CD4-positive, alpha-beta T cell treated with Interleukin-17A for 4 hours (primary cell): ENCODE measurements at regions not wholly inside any gene's neighbourhood (a gene's known extent, or its start where the extent isn't known, plus 50 kb on each side); places are given as distances from the start of the nearest gene placed in this dataset.

Source experiments
- DNase-seq: peaks from one replicate; pipeline ENCODE4 v3.0.0-alpha.2; 2020; ENCODE audit warnings: mixed read lengths

DNA sequence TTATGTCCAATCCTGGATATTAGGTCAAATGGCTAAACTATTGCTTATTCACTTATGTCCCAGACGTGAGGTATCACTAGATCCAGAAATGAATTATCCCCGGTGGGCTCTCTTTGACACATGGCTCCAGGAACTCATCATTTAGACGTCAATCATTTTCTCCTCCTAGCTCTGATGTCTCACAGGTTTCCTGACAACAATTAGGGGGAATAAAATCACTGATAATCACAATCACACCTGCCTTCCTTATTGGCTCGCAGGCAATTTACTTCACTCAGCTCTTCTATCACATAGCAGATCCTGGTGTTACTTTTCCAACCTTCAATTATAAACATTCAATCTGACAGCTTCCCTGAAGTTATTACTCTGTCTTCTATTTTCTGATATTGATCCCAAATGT is 634.0 kb upstream of the TENM4 start:
- no peak for DNase-seq

DNA sequence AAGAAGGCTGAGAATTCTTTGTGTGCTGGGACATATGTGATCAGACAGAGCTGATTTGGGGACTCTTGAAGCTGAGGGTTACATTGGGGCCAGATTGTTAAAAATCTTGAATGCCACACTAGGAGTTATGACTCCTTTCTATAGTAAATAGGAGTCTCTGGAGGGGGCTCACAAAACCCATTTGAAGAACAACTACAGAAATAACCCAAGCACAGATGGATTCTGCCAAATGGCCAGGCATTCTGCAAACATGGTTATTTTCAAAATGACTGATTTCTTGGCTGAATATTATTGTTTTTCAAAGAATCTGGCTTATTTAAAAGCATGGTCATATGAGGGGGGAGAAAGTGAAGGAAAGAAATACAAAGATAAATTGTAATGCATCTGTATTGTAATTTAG is 625.5 kb upstream of the TENM4 start:
- no peak for DNase-seq

DNA sequence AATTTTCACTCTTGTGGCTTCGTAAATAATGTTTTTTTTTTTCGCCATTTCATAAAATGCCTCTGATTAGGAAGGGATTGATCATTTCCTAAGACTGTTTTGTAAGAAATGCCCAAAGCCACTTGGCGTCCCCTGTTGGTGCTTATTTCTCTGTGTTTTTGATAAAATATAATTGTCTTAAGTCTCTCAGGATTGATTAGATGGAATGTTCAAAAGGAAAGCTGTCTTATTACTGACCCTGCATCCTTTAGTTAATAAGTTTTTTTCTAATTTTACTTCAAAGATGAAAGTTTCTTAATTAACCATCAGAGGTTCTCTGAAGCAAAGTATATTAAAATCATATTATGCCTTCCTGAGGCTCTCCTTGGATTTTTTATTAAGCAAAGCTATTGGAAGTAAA is 624.3 kb upstream of the TENM4 start:
- DNase-seq, result no peak

DNA sequence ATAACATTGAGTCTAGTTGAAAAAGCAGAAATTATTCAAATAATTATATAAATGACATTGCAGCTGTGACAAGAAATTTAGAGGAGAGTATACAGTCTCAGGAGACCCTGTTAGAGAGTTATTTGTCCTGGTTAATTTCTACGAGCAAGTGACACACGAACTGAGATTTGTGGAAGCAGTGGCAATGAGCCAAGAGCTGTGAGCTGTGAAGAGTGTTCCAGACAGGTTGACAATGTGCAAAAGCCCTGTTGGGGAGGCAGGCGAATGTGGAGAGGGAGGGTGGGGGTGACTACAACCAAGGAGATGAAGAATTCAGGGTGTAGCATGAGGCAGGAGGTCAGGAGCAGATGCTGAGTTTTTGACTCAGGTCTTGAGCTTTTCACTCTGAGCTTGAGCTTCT is 620.2 kb upstream of the TENM4 start:
- DNase-seq, result no peak

DNA sequence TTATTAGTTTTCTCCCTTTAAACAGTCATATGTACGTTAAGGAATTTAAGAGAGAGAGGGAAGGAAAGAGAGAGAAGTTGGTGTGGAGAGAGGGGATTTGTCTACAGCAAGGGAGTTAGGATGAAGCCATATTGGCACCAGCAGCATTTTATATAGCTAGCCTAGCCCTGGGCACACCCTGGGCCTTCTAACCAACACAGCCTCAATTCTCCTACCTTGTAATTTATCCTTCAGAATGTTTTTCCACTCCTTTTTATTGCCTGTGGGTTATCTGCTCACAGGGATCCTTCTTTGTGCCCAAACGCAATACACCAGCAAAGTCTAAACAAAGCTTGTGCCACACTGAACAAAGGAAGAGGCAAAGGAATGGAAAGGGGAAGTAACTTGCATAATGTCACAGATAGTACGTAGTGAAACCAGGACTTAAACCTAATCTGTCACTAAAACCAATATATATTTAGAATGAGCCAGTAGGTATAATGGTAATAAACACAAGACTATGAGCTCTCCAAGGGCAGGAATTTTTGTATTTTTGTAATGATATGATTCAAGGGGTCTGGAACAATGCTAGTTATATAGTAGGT is 613.8 kb upstream of the TENM4 start:
- DNase-seq, result no peak

DNA sequence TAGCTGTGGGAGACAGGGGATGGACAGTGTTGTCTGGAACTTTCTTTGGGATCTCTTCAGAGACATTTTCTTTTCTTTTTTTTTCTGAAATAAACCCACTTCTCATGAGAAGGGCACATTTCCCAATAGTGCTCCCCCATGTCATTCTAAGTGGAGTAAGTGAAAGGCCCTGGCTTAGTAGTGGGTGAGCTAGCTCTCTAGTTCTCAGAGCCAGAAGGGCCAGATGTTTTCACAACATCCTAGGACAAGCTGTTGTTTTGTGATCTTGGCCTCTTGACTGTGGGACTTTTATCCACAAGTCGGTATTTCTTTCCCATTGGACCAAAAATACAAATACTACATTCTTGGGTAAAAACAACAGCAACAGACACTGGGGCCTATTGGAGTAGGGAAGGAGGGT is 607.7 kb upstream of the TENM4 start:
- no peak for DNase-seq

DNA sequence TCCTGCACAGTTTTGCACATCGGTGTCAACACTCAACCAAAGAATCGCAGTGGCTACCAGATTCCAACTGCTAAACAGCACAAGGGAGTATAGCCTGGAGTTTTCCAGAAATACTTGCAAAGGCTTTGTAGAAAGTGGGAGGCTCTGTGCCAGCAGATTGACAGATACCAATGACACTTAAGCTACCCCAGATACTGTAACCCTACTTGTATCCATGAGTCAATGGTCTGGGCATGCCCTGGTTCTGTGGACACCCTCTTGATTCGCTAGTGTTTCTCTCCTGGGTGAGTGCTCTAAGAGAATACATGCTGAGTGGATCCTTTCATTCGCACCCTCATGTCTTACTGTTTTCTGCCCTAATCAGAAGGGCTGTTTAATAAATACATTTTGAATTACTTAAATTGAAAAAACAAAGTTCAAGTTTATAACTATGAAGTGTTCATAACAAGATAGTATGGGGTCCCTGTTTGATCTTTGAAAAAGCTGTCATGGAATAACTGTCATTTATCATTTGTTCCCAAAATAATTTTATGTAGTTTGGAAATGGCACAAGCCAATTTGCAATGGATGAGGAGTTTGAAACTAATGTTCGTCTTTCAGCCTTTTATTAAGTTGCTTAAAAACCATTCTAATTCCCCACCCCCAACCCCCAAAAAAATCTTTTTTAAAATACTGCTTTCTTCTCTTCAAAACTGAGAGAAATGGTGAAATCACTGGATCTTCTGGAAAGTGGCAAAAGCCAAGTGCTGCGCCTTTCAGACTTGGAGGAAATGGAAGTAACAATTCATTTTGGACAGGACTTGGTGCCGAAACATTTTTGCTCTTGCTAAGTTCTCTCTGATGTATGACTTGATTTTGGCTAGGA is 600.5 kb upstream of the TENM4 start:
- DNase-seq, result no peak

DNA sequence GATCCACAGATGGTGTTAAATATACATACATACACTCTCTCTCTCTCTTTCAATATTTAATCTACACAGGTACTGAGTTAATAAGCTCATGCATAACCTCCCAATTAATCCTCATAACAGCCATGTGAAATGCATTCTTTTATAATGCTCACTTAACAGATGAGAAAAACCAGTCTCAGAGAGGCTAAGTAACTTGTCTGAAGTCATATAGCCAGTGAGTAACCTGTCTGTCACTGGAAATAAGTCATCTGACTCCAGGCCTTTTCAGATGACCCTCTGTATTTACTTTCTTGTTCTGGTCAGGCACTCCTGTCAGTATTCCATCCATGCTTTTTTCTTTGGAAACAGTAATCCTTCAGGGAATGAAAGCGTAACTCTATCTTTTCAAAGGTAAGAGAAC is 594.0 kb upstream of the TENM4 start:
- DNase-seq, result no peak

DNA sequence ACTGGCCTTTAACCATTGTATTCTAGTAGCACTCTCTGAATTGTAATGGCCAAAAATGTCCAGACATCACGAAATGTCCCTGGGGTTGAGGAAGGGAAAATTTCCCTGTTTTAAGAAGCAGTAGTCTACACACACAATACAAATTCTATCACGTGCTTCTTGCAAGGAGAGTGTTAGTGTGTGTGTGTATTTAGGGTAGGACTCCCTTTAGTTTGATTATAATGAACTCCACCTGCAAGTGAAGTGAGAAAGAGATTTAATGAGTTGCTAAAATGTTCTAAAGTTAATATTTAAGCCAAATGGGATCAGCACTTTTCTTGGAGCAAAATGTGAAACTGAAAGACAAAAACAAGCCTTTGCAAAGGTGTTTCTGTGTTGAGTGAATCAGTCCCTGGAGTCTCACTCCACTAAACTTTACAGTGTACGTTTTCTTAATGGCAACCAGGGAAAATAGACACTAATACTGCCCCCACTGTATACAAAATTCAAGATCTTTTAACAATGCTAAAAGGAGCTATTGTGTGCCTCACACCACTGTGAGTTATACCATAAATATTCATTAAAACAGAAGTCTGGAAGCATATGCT is 590.3 kb upstream of the TENM4 start:
- no peak for DNase-seq

DNA sequence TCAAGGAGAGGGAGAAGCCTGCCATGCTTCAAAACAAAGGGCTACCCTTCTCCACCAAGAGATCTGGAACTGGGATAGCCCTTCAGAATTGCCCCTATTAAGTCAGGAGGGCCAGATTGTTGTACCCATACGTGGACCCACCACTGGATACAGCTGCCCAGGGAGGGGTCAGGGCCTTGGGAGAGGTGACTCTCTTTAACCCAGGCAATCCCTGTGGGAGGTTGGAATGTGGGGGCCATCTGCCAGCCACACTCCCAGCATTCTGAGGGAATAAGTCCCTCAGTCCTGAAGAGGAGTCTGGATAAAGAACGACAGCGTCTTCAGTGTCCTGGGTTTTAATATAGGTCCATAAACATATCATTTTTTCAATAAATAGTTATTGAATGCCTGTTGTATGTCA is 588.2 kb upstream of the TENM4 start:
- no peak for DNase-seq

DNA sequence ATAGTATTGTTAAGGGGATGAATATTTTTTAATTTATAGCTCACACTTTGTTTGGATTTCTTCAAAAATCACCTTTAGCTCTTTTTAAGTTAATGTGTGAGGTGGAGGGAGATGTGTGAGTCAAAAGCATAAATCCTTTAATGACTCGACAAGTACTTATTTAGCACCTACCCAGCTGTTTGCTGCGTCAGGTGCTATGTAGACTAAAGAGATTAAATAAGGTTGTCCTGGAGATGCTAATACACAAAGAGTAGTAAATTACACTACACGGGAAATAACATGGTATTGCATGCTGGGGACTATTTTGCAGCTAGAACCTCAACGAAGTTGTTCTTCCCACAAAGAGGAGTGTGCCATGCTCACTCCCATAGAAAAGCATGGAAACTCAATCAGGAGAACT is 583.3 kb upstream of the TENM4 start:
- DNase-seq, result no peak

DNA sequence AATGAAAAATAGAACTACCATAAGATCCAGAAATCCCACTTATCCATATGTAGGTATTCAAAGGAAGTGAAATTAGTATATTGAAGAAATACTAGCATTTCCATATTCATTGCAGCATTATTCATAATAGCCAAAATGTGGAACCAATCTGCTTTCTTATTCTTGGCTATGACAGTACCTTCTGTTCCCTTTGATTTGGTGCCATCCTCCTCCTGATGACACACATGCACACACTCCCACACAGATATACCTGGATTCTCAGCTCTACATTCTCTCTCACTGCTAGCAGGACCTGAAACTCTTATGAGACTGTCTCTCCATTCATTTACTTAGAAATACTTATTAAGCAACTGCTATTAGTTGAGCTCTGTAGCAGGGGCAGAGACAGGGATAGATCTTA is 582.6 kb upstream of the TENM4 start:
- no peak for DNase-seq

DNA sequence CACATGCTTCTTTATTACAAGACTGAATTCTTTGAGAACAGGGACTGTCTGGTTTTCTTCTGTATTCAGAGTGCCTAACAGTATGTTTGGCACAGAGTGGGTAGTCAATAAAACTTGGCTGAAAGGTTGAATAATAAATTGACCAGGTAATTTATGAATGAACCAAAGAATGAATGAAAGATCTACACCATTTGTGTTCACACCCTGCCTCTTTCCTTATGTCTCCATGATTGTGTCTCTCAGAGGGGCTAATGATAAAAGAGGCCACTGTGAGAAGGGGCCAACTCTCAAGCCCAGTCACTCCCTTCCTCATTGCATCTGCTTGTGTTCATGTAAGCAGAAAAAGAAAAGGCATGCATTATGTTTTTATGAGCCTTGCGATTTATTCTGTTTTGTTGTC is 569.7 kb upstream of the TENM4 start:
- DNase-seq, result no peak

DNA sequence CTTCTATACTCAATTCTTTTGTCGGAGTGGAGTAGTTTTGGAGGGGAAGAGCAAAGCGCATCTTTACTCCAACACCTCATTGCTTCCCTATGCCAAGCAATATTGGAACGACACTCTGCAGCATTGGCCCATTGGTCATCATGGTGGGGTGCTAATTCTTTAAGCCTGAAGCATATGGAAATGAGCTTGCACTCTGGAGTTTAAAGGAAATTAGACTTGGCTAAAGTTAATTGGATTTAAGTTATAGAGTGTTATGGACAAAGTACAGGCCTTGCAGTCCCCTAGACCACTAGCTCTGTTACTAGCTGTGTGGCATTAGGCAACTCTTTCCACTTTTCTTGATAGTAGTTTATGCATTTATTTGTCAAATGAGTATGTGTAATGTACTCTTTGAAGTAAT is 568.3 kb upstream of the TENM4 start:
- DNase-seq, result no peak

DNA sequence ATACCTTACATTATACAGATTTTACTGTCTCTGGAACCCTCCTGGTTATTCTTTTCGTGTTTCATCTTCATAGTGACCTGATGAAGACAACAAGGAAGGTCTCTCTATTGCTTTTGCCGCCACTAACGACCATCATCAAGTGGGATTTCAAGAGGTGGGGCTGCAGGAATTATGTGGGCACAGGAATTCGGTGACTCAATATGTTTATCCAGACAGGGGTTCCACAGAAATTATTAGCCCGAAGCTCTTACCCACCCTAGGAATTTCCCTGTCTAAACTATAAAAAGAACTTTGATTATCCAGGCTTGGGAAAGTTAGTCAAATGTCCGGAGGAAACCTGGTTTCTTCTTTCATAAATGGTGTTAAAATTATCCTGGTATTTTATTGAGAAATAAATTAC is 566.8 kb upstream of the TENM4 start:
- no peak for DNase-seq

DNA sequence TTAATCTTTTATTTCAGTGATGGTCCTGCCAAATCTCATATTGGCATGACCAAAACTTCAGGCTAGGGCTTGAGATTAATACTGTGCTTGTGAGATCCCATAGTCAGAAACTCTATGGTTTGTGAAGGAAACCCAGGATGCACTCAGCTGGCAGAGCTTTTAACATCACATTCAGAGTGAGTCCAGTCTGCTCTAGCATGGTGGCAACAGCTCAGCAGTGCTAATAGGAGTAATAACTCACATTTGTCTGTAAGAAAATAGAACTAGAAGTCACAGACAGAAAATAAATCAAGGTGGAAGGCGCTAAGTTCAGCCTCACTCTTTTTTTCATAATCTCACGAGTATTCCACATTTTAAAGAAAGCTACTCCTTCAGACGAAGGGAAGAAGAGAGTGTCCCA is 549.3 kb upstream of the TENM4 start:
- DNase-seq, result no peak

DNA sequence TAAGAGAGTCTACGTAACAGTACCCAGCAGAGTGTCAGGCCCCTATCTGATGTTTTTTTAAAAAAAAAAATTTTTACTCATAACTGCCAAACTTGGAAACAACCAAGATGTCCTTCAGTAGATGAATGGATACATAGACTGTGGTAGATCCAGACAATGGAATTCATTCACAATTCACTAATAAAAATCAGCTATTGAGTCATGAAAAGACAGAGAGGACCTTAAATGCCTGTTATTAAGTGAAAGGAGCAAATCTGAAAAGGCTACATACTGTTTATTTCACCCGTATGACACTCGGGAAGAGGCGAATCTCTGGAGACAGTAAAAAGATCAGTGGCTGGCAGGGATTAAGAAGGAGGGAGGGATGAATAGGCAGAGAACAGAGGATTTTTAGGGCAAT is 541.4 kb upstream of the TENM4 start:
- DNase-seq, result no peak

DNA sequence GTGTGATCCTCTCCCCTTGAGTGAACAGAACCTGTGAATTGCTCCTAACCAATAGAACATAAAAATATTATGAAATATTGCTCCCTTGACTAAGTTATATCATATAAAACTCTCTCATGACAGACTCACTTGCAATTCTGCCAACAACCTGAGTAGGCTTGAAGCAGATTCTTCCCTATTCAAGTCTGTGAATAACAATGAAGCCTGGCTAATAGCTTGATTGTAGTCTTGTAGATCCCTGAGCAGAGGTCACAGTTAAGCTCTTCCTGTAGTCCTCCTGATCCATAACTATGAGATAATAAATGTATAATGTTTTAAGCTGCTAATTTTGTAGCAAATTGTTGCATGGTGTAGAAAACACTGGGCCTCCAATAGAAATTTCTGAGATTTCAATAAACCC is 540.1 kb upstream of the TENM4 start:
- DNase-seq, result no peak

DNA sequence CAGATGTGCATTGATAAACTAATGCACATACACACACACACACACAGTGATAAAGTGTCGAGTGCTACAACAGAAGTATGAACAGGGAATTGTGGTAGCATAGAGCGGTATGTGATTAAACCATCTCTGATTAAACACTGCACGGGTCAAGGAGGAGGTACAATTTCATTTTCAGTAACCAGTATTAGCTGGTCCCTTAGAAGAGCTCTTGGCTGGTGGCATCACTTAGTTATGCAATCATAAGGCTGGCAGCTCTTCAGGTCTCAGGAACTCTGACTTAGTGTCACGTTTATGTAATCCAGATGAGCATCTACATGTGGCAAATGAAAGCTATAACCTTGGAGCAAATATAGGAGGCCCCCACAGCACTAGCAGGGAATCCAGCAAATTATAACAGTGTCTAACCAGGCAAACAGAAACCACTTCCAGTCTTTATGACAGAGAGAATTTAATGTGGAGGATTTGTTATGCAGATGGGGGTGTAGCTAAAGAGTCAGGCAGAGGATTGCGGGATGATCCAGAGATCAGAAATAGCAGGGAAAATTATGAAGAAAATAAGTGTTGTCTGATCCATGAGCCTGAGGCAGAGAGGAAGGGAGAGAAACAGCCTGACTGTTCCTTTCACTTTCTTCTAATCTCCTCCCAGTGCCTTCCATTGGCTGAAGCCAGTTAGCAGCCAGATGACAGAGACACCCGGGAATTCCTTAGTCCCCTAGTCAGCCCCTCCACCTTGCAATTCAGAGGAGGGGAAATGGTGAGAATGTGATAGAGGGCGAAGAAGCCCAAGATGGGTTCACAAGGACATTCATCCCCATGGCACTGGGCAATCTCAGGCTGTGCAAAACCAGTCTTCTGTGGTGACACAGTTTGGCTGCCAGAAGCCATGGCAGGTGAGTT is 533.1 kb upstream of the TENM4 start:
- DNase-seq, result no peak

DNA sequence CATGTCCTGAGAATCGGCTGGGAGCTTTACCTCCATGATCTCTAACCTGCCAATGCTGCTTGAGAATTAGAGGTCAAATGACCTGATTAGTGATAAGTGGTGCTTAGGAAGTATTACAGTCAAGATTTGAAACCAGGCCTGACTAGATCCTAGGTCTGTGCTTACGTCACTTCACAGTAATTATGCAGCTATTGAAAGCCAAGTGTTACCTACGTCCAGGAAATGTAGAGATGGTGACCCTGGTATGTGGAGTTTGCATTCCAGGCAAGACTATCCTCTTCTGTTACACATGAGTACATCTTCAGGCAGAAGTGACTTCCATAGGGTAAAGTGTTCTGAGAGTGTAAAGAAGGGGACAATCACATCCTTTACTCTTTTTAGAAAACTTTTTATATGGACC is 530.4 kb upstream of the TENM4 start:
- no peak for DNase-seq

DNA sequence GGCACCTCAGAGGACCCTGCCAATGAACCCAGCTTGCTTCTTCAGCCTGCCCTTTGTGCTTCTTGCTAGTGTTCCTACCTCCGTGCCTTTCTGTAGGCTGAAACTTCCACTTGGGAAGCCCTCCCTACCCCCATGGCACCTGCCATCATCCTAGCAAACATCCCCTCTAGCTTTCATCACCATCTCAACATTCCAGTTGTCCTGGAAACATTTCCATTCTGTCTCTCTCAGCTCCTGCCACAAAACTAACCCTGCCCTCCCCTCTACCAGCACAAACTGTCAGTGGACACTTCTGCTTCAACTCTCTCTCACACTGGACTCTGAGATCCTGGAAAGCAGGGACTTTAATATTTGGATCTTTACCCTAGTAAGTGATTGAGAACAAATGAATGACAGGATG is 525.8 kb upstream of the TENM4 start:
- no peak for DNase-seq

DNA sequence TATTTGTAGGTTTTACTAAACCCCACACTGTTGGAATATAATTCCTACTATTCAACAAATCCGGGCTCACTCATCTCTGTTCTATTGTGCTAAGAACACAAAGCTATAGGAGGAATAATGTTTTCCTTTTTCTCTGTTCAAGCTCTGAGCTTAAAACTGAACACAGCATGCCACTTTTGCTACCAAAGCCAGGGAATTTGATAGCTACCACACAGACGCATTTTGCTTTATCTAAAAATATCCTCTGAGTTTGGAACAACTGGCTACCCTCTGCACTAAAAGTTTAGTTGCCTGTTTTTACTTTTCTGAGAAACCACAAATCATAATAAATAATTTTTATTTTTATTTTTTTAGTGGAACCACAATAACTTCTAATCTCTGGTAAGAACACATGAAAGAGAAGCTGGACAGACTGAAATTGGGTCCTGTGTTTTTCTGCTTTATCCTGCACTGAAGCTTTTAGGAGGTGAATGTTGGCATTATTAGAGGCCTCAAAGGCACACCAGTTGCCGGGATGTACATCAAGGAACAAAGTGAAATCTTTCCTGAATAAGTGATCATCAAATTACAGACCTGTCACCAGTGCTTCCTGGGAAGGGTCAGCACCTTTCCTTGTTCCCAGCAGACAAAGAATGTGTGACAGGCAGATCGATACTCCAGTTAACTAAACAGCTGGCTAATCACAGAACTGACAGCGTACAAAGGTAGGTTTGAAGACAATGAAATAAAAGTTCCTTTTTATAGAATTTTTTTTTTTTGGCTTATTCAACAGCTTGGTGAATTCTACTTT is 523.2 kb upstream of the TENM4 start:
- no peak for DNase-seq

DNA sequence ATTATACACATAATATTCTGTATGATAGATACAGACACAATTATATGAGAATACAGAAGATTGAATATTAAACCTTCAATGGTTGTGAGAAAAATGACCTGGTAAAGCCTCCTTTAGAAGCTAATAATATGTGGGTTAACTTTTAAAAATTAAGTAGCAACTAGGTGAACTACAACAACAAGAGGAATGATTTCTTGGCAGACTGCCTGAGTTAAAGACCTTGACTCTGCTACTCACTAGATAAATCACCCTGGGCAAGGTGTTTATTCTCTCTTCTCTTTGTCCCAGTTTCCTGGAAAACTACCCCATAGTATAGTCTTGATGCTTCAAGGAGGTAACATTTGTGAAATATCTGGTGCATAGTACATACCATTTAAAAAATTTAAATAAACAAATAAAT is 519.6 kb upstream of the TENM4 start:
- no peak for DNase-seq
